Peyer's patch (tissue), 4 donors: ENCODE measurements at regions not wholly inside any gene's neighbourhood (a gene's known extent, or its start where the extent isn't known, plus 50 kb on each side); places are given as distances from the start of the nearest gene placed in this dataset.

Experiments
- DNase-seq, 3 donors: peaks; one replicate each; pipeline ENCODE4 v3.0.0-alpha.2; 2017 to 2019
- H3K27ac ChIP-seq, 4 donors: fragments of 200-600 bp; sonication (generic); one replicate each; pipeline ENCODE4 v1.5.1; 2016 to 2019
- H3K27me3 ChIP-seq, 2 donors: fragments of 200-600 bp; sonication (generic); one replicate each; pipeline ENCODE4 v1.5.1; 2019
- H3K36me3 ChIP-seq, 3 donors: fragments of 200-600 bp; sonication (generic); one replicate each; pipeline ENCODE4 v1.5.1; 2016 to 2019
- H3K4me1 ChIP-seq, 4 donors: fragments of 200-600 bp; sonication (generic); one replicate each; pipeline ENCODE4 v1.5.1; 2016 to 2019
- H3K4me3 ChIP-seq, 4 donors: fragments of 200-600 bp; sonication (generic); 1 replicate in 3 of 4; 2 replicates in 1 of 4; pipeline ENCODE4 v1.5.1; 2016 to 2019; ENCODE audit warnings: mild to moderate bottlenecking in 1 of 4
- H3K9me3 ChIP-seq, 4 donors: fragments of 200-600 bp; sonication (generic); one replicate each; pipeline ENCODE4 v1.5.1; 2016 to 2019; ENCODE audit warnings: mild to moderate bottlenecking in 1 of 4
- CTCF ChIP-seq, 6 experiments: fragments of 450-650 bp in 4 of 6; fragments of 200-600 bp in 2 of 6; sonication (generic) in 1 of 6; IDR thresholded peaks; one replicate each; pipeline ENCODE4 v1.5.1; 2017 to 2019; ENCODE audit warnings: antibody characterized with exemption in 6 of 6, mild to moderate bottlenecking in 3 of 6, moderate library complexity in 1 of 6
- POLR2A ChIP-seq, 2 donors: fragments of 450-650 bp; IDR thresholded peaks; one replicate each; pipeline ENCODE4 v1.5.1; 2017; ENCODE audit warnings: antibody characterized with exemption in 2 of 2, mild to moderate bottlenecking in 2 of 2, moderate library complexity in 2 of 2

- TF ChIP-seq CTCF (IDR thresholded peaks at IDR 0.05) = no peak
- TF ChIP-seq POLR2A (IDR thresholded peaks at IDR 0.05) = no peak
- Histone ChIP-seq H3K27ac (no peak overlapping the region), H3K36me3 (no peaks in the 10 kb centered on the region), H3K4me1 (no peaks in the 10 kb centered on the region), H3K4me3 (no peak overlapping the region), H3K27me3 (no peaks in the 10 kb centered on the region), H3K9me3 (no peaks in the 10 kb centered on the region)
- no peak for DNase-seq
Observed at GRCh38 chr14:95818581-95818980, 58.1 kb upstream of the TUNAR start.

- Histone ChIP-seq H3K27me3 (no peaks in the 10 kb centered on the region), H3K9me3 (no peaks in the 10 kb centered on the region), H3K36me3 (no peaks in the 10 kb centered on the region), H3K27ac (no peak overlapping the region), H3K4me3 (no peak overlapping the region), H3K4me1 (no peaks in the 10 kb centered on the region)
- TF ChIP-seq CTCF (IDR thresholded peaks at IDR 0.05) (no peak), POLR2A (IDR thresholded peaks at IDR 0.05) (no peak)
- DNase-seq = no peak
Observed at GRCh38 chr14:95817271-95817670, 59.4 kb upstream of the TUNAR start.

GRCh38 chr14:95816539-95816938 is 60.1 kb upstream of the TUNAR start:
- no peaks in the 10 kb centered on the region for H3K27me3 ChIP-seq
- no peak for TF ChIP-seq CTCF (IDR thresholded peaks at IDR 0.05)
- TF ChIP-seq POLR2A (IDR thresholded peaks at IDR 0.05) = no peak
- no peaks in the 10 kb centered on the region for H3K4me1 ChIP-seq
- no peak for DNase-seq
- no peaks in the 10 kb centered on the region for H3K9me3 ChIP-seq
- no peak overlapping the region for H3K4me3 ChIP-seq
- no peaks in the 10 kb centered on the region for H3K36me3 ChIP-seq
- no peak overlapping the region for H3K27ac ChIP-seq

- no peak for DNase-seq
- H3K4me3 ChIP-seq = no peak overlapping the region
- H3K27me3 ChIP-seq = no peaks in the 10 kb centered on the region
- H3K36me3 ChIP-seq = no peaks in the 10 kb centered on the region
- H3K9me3 ChIP-seq = no peaks in the 10 kb centered on the region
- TF ChIP-seq POLR2A (IDR thresholded peaks at IDR 0.05) (no peak), CTCF (IDR thresholded peaks at IDR 0.05) (no peak)
- H3K4me1 ChIP-seq = no peaks in the 10 kb centered on the region
- H3K27ac ChIP-seq = no peak overlapping the region
Observed at GRCh38 chr14:95815226-95815690, 61.4 kb upstream of the TUNAR start.

GRCh38 chr14:95814363-95815225 is 62.0 kb upstream of the TUNAR start:
- no peak overlapping the region for H3K4me3 ChIP-seq
- no peaks in the 10 kb centered on the region for H3K9me3 ChIP-seq
- TF ChIP-seq POLR2A (IDR thresholded peaks at IDR 0.05) (no peak), CTCF (IDR thresholded peaks at IDR 0.05) (no peak)
- H3K27ac ChIP-seq = no peak overlapping the region
- no peaks in the 10 kb centered on the region for H3K27me3 ChIP-seq
- DNase-seq = no peak
- no peaks in the 10 kb centered on the region for H3K4me1 ChIP-seq
- H3K36me3 ChIP-seq = no peaks in the 10 kb centered on the region
